B cell (primary cell): ENCODE measurements at regions not wholly inside any gene's neighbourhood (a gene's known extent, or its start where the extent isn't known, plus 50 kb on each side); places are given as distances from the start of the nearest gene placed in this dataset.
"Not testable (repeated sequence)": the region's sequence is repeated elsewhere in the genome, so short reads cannot be mapped to it uniquely, and the experiment has no call there.

Experiments used
- CTCF ChIP-seq: fragments of 200-600 bp; IDR thresholded peaks from one replicate; pipeline ENCODE4 v1.8.0; 2022; ENCODE audit warnings: antibody characterized with exemption, mild to moderate bottlenecking
- EZH2 ChIP-seq: IDR thresholded peaks from 2 replicates; pipeline ENCODE4 v1.6.1; 2012; ENCODE audit warnings: borderline replicate concordance, low read depth, mild to moderate bottlenecking, moderate library complexity, low read length; ENCODE audit not compliant: insufficient read depth, poor library complexity, severe bottlenecking

DNA sequence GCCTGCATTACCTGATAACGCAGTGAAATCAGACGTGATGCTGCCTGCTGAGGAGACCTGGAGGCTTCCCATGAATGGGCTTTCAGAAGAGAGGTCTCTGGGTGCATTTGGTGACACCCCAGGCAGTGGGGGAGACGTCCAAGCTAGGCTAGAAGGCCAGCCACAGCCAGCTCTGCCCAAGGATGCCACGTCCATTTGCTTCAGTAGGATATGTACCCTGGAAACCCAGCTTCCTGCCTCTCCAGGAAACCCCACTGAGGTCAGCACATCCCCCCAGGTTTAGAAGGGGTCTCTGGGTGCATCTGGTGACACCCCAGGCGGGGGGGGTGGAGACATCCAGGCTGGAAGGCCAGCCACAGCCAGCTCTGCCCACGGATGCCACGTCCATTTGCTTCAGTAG is 2844.6 kb downstream of the RPIA start:
- TF ChIP-seq CTCF, EZH2: not testable (repeated sequence)
